ENCODE measurements at regions not wholly inside any gene's neighbourhood (a gene's known extent, or its start where the extent isn't known, plus 50 kb on each side); places are given as distances from the start of the nearest gene placed in this dataset.

- intact Hi-C loops (cut with micrococcal nuclease): no loop called here
- H3K4me1 ChIP-seq (ENCODE audit: control insufficient read depth, extremely low read depth, insufficient read depth, low read length): peaks cover 8% of the 10 kb centered on the region
These were observed 54.2 kb upstream of the PRKACB start for GRCh38 chr1:84089867-84090266.

GRCh38 chr1:84089465-84089864, 54.6 kb upstream of the PRKACB start:
- TF ChIP-seq FOS (IDR thresholded peaks at IDR 0.05; ENCODE audit: borderline replicate concordance, insufficient read depth, low read length) (peak; percentile 69), GATA2 (IDR thresholded peaks at IDR 0.05; ENCODE audit: insufficient read depth, insufficient read length, low read depth, low read length) (no peak)
- TF ChIP-seq, protein P1, sequence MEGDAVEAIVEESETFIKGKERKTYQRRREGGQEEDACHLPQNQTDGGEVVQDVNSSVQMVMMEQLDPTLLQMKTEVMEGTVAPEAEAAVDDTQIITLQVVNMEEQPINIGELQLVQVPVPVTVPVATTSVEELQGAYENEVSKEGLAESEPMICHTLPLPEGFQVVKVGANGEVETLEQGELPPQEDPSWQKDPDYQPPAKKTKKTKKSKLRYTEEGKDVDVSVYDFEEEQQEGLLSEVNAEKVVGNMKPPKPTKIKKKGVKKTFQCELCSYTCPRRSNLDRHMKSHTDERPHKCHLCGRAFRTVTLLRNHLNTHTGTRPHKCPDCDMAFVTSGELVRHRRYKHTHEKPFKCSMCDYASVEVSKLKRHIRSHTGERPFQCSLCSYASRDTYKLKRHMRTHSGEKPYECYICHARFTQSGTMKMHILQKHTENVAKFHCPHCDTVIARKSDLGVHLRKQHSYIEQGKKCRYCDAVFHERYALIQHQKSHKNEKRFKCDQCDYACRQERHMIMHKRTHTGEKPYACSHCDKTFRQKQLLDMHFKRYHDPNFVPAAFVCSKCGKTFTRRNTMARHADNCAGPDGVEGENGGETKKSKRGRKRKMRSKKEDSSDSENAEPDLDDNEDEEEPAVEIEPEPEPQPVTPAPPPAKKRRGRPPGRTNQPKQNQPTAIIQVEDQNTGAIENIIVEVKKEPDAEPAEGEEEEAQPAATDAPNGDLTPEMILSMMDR (IDR thresholded peaks at IDR 0.05; ENCODE audit: extremely low read depth in 1 of 2, insufficient read depth in 1 of 2, low read depth in 1 of 2, low read length in 2 of 2): no peak
- Histone ChIP-seq H2AFZ (ENCODE audit: low read depth, low read length) (no peak overlapping the region), H3K36me3 (ENCODE audit: control insufficient read depth in 2 of 2, extremely low read depth in 1 of 2, insufficient read depth in 2 of 2, low read length in 2 of 2) (no peaks in the 10 kb centered on the region), H3K4me3 (replicated peaks in 1 of 3; ENCODE audit: insufficient read depth in 1 of 3, low read depth in 1 of 3, low read length in 3 of 3) (no peak overlapping the region), H4K20me1 (replicated peaks; ENCODE audit: control insufficient read depth, extremely low read depth, insufficient read depth, low read length) (no peaks in the 10 kb centered on the region), H3K4me2 (ENCODE audit: insufficient read depth, low read length) (no peak overlapping the region), H3K4me1 (ENCODE audit: control insufficient read depth, extremely low read depth, insufficient read depth, low read length) (peaks cover 8% of the 10 kb centered on the region), H3K79me2 (ENCODE audit: control insufficient read depth, insufficient read depth, low read length) (no peaks in the 10 kb centered on the region), H3K27me3 (ENCODE audit: control insufficient read depth in 2 of 2, insufficient read depth in 2 of 2, low read length in 2 of 2) (no peaks in the 10 kb centered on the region), H3K9me3 (replicated peaks; ENCODE audit: control insufficient read depth, insufficient read depth, low read length) (no peaks in the 10 kb centered on the region), H3K9ac (replicated peaks; ENCODE audit: extremely low read depth, insufficient read depth, low read length) (no peak overlapping the region), H3K9me1 (replicated peaks; ENCODE audit: control insufficient read depth, extremely low read depth, insufficient read depth, low read length) (no peaks in the 10 kb centered on the region), H3K27ac (ENCODE audit: insufficient read depth, low read depth, low read length) (no peak overlapping the region)
- POLR2A ChIA-PET: no interaction called here
- CTCF ChIA-PET: interaction anchor here (1.3 to 1.9 kb wide), 4 partner anchors 8 to 157 kb away, joined by 4 to 9 read pairs (median 4); no protein-coding TSS in a partner anchor
- no TSS peak for BruUV-seq (replicated peaks)
- intact Hi-C loops (cut with micrococcal nuclease): no loop called here
- DNase-seq (ENCODE audit: low read depth, low spot score): peak; percentile 31
- dilution Hi-C loops (cut with MboI; ENCODE audit: extremely low pct_ligation_motif_present, low sequenced_read_pairs): no loop called here
- no peak for FAIRE-seq

More at GRCh38 chr1:84089867-84090266, 54.2 kb upstream of the PRKACB start:
- dilution Hi-C loops (cut with MboI; ENCODE audit: extremely low pct_ligation_motif_present, low sequenced_read_pairs): no loop called here
- H3K9me1 ChIP-seq (replicated peaks; ENCODE audit: control insufficient read depth, extremely low read depth, insufficient read depth, low read length): no peaks in the 10 kb centered on the region
- H4K20me1 ChIP-seq (replicated peaks; ENCODE audit: control insufficient read depth, extremely low read depth, insufficient read depth, low read length): no peaks in the 10 kb centered on the region
- no peaks in the 10 kb centered on the region for H3K27me3 ChIP-seq (ENCODE audit: control insufficient read depth in 2 of 2, insufficient read depth in 2 of 2, low read length in 2 of 2)
- TF ChIP-seq EZH2 (IDR thresholded peaks at IDR 0.05; ENCODE audit: borderline replicate concordance, low read depth, low read length, severe bottlenecking): no peak
- TF ChIP-seq FOS (IDR thresholded peaks at IDR 0.05; ENCODE audit: borderline replicate concordance, insufficient read depth, low read length): no peak
- TF ChIP-seq POLR2A (IDR thresholded peaks at IDR 0.05; ENCODE audit: low read depth, low read length): no peak
- TF ChIP-seq, protein P2, sequence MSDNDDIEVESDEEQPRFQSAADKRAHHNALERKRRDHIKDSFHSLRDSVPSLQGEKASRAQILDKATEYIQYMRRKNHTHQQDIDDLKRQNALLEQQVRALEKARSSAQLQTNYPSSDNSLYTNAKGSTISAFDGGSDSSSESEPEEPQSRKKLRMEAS (IDR thresholded peaks at IDR 0.05; ENCODE audit: insufficient read depth, insufficient read length): no peak
- FAIRE-seq (no peak), DNase-seq (ENCODE audit: low read depth, low spot score) (no peak)
- no peaks in the 10 kb centered on the region for H3K79me2 ChIP-seq (ENCODE audit: control insufficient read depth, insufficient read depth, low read length)
- no peaks in the 10 kb centered on the region for H3K36me3 ChIP-seq (ENCODE audit: control insufficient read depth in 2 of 2, extremely low read depth in 1 of 2, insufficient read depth in 2 of 2, low read length in 2 of 2)
- ChIA-PET POLR2A (no interaction called here), CTCF (interaction anchor here (1.3 to 1.9 kb wide), 4 partner anchors 9 to 158 kb away, joined by 4 to 9 read pairs (median 4); no protein-coding TSS in a partner anchor)
- no TSS peak for BruUV-seq (replicated peaks)
- no peak overlapping the region for H3K4me2 ChIP-seq (ENCODE audit: insufficient read depth, low read length)
- H2AFZ ChIP-seq (ENCODE audit: low read depth, low read length): no peak overlapping the region
- no peak overlapping the region for H3K27ac ChIP-seq (ENCODE audit: insufficient read depth, low read depth, low read length)
- no peak overlapping the region for H3K4me3 ChIP-seq (replicated peaks in 1 of 3; ENCODE audit: insufficient read depth in 1 of 3, low read depth in 1 of 3, low read length in 3 of 3)
- no peaks in the 10 kb centered on the region for H3K9me3 ChIP-seq (replicated peaks; ENCODE audit: control insufficient read depth, insufficient read depth, low read length)
- H3K9ac ChIP-seq (replicated peaks; ENCODE audit: extremely low read depth, insufficient read depth, low read length): no peak overlapping the region

Data from endothelial cell of umbilical vein (primary cell).